ENCODE measurements at regions not wholly inside any gene's neighbourhood (a gene's known extent, or its start where the extent isn't known, plus 50 kb on each side); places are given as distances from the start of the nearest gene placed in this dataset.

DNA sequence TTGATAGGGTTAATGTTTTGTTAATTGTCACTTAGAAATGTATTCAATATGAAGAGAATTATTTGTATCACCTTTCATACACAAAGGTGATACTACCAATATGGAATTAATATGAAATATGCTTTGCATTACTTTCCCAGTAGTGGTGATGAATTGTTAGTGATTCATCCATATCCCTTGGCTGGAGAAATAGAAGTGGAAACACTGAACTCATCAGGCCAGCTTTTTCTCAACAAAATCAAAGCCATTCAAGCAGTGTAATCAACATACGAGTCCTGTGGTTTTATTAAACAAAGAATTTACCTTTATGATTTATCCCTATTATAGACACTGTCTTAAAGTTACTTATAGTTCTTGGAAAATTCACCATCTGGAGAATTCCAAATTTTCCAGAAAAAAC is 264.0 kb upstream of the MEF2C start:
- no peaks in the 10 kb centered on the region for H3K36me3 ChIP-seq (ENCODE audit: control insufficient read depth in 2 of 2, extremely low read depth in 1 of 2, insufficient read depth in 2 of 2, low read length in 2 of 2)
- H3K9me3 ChIP-seq (replicated peaks; ENCODE audit: control insufficient read depth, insufficient read depth, low read length), result no peaks in the 10 kb centered on the region
- H3K27me3 ChIP-seq (ENCODE audit: control insufficient read depth in 2 of 2, insufficient read depth in 2 of 2, low read length in 2 of 2), result no peaks in the 10 kb centered on the region
- no peak overlapping the region for H3K9ac ChIP-seq (replicated peaks; ENCODE audit: extremely low read depth, insufficient read depth, low read length)
- TF ChIP-seq, protein P1, sequence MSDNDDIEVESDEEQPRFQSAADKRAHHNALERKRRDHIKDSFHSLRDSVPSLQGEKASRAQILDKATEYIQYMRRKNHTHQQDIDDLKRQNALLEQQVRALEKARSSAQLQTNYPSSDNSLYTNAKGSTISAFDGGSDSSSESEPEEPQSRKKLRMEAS (IDR thresholded peaks at IDR 0.05; ENCODE audit: insufficient read depth, insufficient read length), result no peak
- TF ChIP-seq POLR2AphosphoS5 (IDR thresholded peaks at IDR 0.05; ENCODE audit: insufficient read depth, low read depth, low read length) (no peak), FOS (IDR thresholded peaks at IDR 0.05; ENCODE audit: borderline replicate concordance, insufficient read depth, low read length) (no peak), GATA2 (IDR thresholded peaks at IDR 0.05; ENCODE audit: insufficient read depth, insufficient read length, low read depth, low read length) (no peak), JUN (IDR thresholded peaks at IDR 0.05; ENCODE audit: borderline replicate concordance, insufficient read depth, insufficient read length, low read depth) (no peak), EZH2 (IDR thresholded peaks at IDR 0.05; ENCODE audit: borderline replicate concordance, low read depth, low read length, severe bottlenecking) (no peak), MYC (IDR thresholded peaks at IDR 0.05; ENCODE audit: low read depth, low read length) (no peak), POLR2A (IDR thresholded peaks at IDR 0.05; ENCODE audit: low read depth, low read length) (no peak)
- TF ChIP-seq, protein P2, sequence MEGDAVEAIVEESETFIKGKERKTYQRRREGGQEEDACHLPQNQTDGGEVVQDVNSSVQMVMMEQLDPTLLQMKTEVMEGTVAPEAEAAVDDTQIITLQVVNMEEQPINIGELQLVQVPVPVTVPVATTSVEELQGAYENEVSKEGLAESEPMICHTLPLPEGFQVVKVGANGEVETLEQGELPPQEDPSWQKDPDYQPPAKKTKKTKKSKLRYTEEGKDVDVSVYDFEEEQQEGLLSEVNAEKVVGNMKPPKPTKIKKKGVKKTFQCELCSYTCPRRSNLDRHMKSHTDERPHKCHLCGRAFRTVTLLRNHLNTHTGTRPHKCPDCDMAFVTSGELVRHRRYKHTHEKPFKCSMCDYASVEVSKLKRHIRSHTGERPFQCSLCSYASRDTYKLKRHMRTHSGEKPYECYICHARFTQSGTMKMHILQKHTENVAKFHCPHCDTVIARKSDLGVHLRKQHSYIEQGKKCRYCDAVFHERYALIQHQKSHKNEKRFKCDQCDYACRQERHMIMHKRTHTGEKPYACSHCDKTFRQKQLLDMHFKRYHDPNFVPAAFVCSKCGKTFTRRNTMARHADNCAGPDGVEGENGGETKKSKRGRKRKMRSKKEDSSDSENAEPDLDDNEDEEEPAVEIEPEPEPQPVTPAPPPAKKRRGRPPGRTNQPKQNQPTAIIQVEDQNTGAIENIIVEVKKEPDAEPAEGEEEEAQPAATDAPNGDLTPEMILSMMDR (IDR thresholded peaks at IDR 0.05; ENCODE audit: extremely low read depth in 1 of 2, insufficient read depth in 1 of 2, low read depth in 1 of 2, low read length in 2 of 2), result no peak
- H4K20me1 ChIP-seq (replicated peaks; ENCODE audit: control insufficient read depth, extremely low read depth, insufficient read depth, low read length), result no peaks in the 10 kb centered on the region
- no peak overlapping the region for H2AFZ ChIP-seq (ENCODE audit: low read depth, low read length)
- no TSS peak for BruUV-seq (replicated peaks)
- no peaks in the 10 kb centered on the region for H3K4me1 ChIP-seq (ENCODE audit: control insufficient read depth, extremely low read depth, insufficient read depth, low read length)
- POLR2A ChIA-PET, result no interaction called here
- DNase-seq (ENCODE audit: low read depth, low spot score), result no peak
- CTCF ChIA-PET, result interaction anchor here (1.0 kb wide), 1 partner anchor 237 kb away, joined by 3 read pairs; no protein-coding TSS in a partner anchor
- H3K9me1 ChIP-seq (replicated peaks; ENCODE audit: control insufficient read depth, extremely low read depth, insufficient read depth, low read length), result no peaks in the 10 kb centered on the region
- intact Hi-C loops (cut with micrococcal nuclease), result no loop called here
- H3K4me2 ChIP-seq (ENCODE audit: insufficient read depth, low read length), result no peak overlapping the region
- dilution Hi-C loops (cut with MboI; ENCODE audit: extremely low pct_ligation_motif_present, low sequenced_read_pairs), result no loop called here
- H3K27ac ChIP-seq (ENCODE audit: insufficient read depth, low read depth, low read length), result no peak overlapping the region
- FAIRE-seq, result no peak
- H3K79me2 ChIP-seq (ENCODE audit: control insufficient read depth, insufficient read depth, low read length), result no peaks in the 10 kb centered on the region
- no peak overlapping the region for H3K4me3 ChIP-seq (replicated peaks in 1 of 3; ENCODE audit: insufficient read depth in 1 of 3, low read depth in 1 of 3, low read length in 3 of 3)

All from endothelial cell of umbilical vein (primary cell).